ELF-1 (cell line): ENCODE measurements at regions not wholly inside any gene's neighbourhood (a gene's known extent, or its start where the extent isn't known, plus 50 kb on each side); places are given as distances from the start of the nearest gene placed in this dataset.
A peak's percentile ranks its signal among the peaks of the same experiment; 100 is the strongest.

Experiments
- DNase-seq: peaks from one replicate; pipeline ENCODE4 v3.0.0-alpha.2; 2016; ENCODE audit warnings: low read depth, low spot score

GRCh38 chr1:229760478-229760996 lies 134.5 kb downstream of the URB2 start:
- no peak for DNase-seq

- no peak for DNase-seq
These were observed 136.8 kb downstream of the URB2 start for GRCh38 chr1:229762891-229763290.

GRCh38 chr1:229768232-229768631 lies 142.2 kb downstream of the URB2 start:
- no peak for DNase-seq

GRCh38 chr1:229769006-229769405 lies 143.0 kb downstream of the URB2 start:
- no peak for DNase-seq

GRCh38 chr1:229769809-229770208 lies 143.8 kb downstream of the URB2 start:
- DNase-seq = no peak

- no peak for DNase-seq
These were observed 152.7 kb downstream of the URB2 start for GRCh38 chr1:229778794-229779193.

DNA sequence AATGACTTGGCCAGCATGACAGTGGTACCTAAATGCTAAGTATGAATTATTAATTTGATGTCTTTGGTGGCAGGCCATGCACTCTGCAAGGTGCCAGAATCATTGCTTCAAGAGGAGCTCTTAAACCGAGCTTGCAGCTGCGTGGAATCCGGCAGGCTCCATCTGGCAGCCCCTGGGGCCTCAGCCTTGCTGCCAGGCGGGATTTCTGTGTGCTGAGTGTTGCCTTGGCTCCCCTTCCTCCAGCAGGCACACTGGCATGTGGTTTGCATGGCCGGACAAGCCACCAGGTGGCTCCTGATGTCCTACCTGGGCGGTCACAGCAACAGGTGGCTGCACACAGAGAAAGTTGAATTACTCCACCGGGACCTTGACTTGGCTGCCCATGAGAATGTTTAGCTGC lies 155.4 kb downstream of the URB2 start:
- DNase-seq = peak; percentile 12

DNA sequence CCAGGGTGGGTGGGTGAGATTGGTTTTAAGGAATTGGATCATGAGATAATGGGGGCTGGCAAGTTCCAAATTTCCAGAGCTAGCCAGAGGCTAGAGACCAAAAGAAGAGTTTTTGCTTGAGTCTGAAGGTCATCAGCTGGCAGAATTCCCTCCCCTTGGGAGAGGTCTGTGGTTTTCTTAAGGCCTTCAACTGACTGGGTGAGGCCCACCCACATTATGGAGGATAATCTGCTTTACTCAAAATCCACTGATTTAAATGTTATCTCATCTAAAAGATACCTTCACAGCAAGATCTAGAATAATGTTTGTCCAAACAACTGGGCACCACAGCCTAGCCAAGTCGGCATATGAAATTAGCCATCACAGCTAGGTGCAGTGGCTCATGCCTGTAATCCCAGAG lies 156.4 kb downstream of the URB2 start:
- DNase-seq = no peak

DNA sequence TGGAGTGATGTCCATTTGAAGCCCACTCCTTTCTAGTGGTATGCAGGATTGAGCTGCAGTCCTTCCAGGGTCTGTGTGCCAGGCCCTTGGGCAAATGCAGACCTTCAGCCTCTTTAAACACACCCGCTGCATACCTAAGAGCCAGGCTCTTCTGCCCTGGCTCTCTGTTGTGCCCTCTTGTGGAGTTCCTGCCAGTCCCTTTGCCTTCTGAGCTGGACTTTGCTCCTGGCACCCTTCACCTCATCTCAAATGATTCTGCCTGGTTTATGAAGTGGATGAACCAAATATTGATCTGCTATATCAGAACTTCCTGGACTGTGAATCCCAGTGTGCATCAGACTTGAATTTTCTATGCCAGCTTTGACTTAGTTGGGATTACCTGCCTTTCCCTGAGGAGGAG lies 158.8 kb downstream of the URB2 start:
- no peak for DNase-seq

DNA sequence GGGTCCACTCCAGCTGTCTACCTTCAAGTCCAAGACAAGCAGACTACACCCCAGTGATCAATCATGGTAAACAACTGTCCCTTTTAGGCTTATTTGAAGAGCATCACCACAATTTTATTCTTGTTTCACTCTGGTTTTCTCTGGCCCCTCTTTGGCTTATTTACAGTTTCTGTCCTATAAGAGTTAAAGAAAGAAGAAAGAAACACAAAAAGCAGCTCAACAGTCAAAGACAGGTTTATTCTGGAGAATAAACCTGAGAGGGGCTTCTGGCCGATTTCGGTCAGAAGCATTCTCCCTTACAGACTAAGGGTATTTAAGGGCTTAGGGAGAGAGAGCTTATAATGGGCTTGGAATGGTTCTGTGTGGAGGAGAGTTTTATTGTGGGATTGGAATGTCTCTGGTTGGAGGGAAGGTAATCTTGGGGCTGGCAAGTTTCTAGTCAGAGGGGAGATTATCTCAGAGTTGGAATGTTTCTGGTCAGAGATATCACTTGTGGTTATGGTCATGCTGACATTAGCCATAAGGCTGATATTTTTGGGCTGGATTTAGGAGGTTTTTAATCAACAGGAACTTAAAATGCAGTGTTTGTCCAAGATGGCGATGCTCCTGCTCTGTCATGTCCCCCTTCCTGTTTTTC lies 161.0 kb downstream of the URB2 start:
- DNase-seq = peak; percentile 4

DNA sequence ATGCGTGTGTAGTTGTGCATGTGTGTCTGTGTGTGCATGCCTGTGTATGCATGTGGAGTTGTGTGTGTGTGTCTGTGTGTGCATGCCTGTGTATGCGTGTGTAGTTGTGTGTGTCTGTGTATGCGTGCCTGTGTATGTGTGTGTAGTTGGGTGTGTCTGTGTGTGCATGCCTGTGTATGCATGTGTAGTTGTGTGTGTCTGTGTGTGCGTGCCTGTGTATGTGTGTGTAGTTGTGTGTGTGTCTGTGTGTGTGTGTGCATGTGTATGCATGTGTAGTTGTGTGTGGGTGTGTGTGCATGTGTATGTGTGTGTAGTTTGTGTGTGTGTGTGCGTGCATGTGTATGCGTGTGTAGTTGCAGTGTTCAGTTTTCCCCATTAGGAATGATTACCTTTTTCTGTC lies 162.0 kb downstream of the URB2 start:
- no peak for DNase-seq

DNA sequence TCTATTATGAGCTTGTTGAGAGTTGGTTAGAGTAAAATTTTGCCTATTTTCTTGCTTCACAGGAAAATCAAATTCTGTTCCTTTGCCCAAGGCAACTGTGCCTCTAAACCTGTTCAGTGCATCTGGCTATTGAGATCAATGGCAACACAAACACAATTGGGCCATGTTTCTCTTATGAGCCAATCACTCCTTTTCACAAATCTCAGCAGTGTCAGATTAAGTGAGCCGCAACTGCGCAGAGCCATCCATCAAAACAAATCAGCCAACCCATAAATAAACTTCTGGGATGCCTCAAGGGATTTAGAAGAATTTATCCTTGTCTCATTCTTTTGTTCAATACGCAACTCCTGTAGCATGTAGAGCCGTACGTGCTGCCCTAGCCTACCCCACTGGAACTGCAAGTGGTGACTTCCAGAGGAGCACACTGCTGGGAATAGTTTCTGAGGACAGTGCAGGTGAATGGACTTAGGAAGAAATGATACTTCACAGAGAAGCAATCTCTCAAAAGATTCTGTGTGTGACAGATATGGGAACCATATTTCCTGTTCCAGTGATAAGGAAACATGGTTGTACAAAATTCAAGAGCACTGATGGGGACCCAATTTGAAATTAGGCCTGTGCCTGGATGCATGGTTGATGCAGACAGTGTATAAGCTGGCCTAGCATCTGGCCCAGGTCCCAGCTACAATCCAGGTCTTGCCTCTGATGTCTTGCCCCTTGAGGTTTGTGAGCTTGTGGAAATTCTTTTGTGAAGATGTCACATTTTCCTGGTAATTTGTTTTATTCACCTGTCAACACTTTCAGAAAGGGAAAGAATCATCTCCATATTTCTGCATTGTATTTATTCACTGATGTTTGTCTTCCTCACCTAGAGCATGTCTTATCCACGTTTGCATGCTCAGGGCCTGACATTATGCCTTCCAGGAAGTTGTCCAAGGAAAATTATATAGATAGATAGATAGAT lies 166.2 kb downstream of the URB2 start:
- no peak for DNase-seq

DNA sequence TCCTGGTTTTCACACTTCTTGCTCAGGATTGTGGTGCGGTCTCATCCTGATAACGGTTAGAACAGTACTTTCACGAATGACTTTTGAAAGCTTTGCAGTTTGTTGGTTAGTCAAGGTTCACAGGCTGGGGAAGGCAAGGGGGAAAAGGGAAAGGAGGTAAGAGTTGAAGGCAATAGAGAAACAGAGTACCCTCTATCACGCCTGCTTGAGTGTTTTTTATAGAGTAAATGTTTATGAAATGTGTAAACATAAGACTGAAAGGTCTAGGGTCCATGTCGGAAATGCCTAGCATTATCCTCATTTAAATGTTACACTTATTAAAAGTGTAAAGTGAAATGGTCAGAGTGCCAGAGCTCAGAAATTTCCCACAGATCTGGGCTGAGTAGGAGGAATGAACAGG lies 167.4 kb downstream of the URB2 start:
- DNase-seq = no peak

DNA sequence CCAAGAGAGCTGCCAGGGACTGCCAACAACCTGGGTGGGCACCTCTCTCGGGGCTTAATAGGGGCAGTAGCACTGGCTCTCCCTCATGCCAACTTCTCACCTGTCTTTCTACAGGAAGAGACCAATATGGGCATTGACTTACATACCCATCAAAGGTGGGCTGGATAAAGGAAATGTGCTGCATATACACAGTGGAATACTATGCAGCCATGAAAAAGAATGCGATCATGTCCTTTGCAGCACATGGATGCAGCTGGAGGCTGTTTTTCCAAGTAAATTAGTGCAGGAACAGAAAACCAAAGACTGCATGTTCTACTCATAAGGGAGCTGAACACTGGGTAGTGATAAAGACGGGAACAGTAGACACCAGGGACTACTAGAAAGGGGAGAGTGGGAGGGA lies 172.5 kb downstream of the URB2 start:
- no peak for DNase-seq

DNA sequence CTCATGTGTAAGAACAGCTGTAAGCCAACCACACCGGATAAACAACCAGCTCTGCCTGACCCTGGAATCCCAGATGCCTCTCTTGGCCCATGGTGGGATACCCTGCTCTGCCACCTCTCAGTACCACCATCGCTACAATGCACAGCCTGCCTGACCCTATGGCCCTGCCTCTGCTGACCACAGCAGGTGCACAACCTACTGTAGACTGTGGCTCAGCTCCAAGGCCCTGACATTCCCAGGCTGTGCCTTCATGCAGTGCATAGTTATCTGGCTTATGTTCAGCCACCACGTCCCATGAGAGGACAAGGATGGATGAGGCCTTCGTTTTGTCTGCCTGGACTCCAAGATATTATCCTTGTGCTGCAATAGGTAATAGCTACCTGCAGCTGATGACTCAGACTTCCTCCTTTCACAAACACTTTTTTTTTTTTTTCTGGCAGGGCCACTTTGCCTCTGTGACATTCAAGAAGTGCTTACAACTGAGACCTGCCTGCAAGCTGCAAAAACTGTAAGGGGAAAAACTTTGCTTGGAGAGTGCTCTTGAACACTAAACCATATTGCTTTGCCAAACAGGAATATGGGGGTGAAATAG lies 177.7 kb downstream of the URB2 start:
- no peak for DNase-seq

GRCh38 chr1:229808272-229808671 lies 182.2 kb downstream of the URB2 start:
- DNase-seq = no peak

GRCh38 chr1:229810140-229810539 lies 184.1 kb downstream of the URB2 start:
- no peak for DNase-seq

- DNase-seq = no peak
These were observed 184.9 kb downstream of the URB2 start for GRCh38 chr1:229810961-229811360.

DNA sequence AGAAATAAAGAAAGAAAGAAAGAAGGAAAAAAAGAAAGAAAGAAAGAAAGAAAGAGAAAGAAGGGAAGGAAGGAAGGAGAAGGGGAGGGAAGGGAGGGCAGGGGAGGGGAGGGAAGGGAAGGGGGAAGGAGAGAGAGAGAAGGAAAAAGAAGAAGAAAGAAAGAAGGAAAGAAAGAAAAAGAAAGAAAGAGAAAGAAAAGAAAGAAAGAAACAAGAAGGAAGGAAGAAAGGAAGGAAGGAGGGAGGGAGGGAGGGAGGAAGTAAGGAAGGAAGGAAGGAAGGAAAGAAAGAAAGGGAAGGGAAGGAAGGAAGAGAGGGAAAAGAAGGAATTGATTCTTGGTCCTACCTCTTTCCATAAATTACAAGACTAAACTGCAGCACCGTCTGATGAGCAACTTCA lies 186.1 kb downstream of the URB2 start:
- no peak for DNase-seq

- no peak for DNase-seq
These were observed 186.6 kb downstream of the URB2 start for GRCh38 chr1:229812693-229813092.

GRCh38 chr1:229815076-229815475 lies 189.0 kb downstream of the URB2 start:
- peak; percentile 14 for DNase-seq

DNA sequence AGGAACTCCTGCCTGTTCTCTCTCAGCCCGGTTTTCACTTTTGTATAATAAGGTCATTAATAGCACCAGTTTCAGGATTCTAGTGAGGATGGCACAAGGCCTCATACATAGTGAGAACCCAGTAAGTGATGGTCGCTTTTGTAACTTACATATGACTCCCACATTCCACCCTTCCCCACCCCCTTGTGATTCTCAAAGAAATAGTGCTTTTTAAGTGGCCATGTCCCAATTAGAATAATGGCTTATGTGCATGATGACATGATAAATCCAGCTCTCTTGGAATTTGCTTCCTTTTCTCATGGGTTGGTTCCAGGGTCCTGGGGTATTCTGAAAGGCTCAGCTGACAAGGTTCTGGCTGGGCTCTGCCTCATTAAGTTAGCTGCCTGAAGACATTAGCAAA lies 189.9 kb downstream of the URB2 start:
- DNase-seq = no peak
